GM18868 (cell line): ENCODE measurements at regions not wholly inside any gene's neighbourhood (a gene's known extent, or its start where the extent isn't known, plus 50 kb on each side); places are given as distances from the start of the nearest gene placed in this dataset.
"Not testable (repeated sequence)": the region's sequence is repeated elsewhere in the genome, so short reads cannot be mapped to it uniquely, and the experiment has no call there.

ENCODE experiments used
- ATAC-seq: cut with Tn5 transposase; IDR thresholded peaks from one replicate; pipeline ENCODE4 v1.9.1; 2021; ENCODE audit warnings: mild to moderate bottlenecking, moderate library complexity; ENCODE audit not compliant: unreplicated experiment

- ATAC-seq = no peak
Measured at GRCh38 chr1:79704067-79704466, 697.5 kb upstream of the ADGRL4 start.

- ATAC-seq = not testable (repeated sequence)
Measured at GRCh38 chr1:79702336-79702999, 695.9 kb upstream of the ADGRL4 start.

- ATAC-seq = no peak
Measured at GRCh38 chr1:79695138-79695537, 688.6 kb upstream of the ADGRL4 start.

GRCh38 chr1:79694241-79694640 is 687.7 kb upstream of the ADGRL4 start:
- no peak for ATAC-seq

GRCh38 chr1:79693441-79694114 is 687.0 kb upstream of the ADGRL4 start:
- ATAC-seq = no peak

GRCh38 chr1:79692519-79692918 is 686.0 kb upstream of the ADGRL4 start:
- ATAC-seq = no peak

- ATAC-seq = no peak
Measured at GRCh38 chr1:79688932-79689331, 682.4 kb upstream of the ADGRL4 start.

GRCh38 chr1:79683420-79683819 is 676.9 kb upstream of the ADGRL4 start:
- ATAC-seq = no peak

- ATAC-seq = no peak
Measured at GRCh38 chr1:79682478-79682877, 675.9 kb upstream of the ADGRL4 start.

GRCh38 chr1:79681382-79681781 is 674.9 kb upstream of the ADGRL4 start:
- ATAC-seq = no peak

GRCh38 chr1:79679916-79680315 is 673.4 kb upstream of the ADGRL4 start:
- ATAC-seq = no peak

- peak; percentile 69 for ATAC-seq
Measured at GRCh38 chr1:79667848-79668696, 661.5 kb upstream of the ADGRL4 start.

GRCh38 chr1:79667166-79667565 is 660.6 kb upstream of the ADGRL4 start:
- no peak for ATAC-seq

- ATAC-seq = no peak
Measured at GRCh38 chr1:79663916-79664315, 657.4 kb upstream of the ADGRL4 start.

- no peak for ATAC-seq
Measured at GRCh38 chr1:79662596-79662995, 656.1 kb upstream of the ADGRL4 start.

GRCh38 chr1:79660129-79660528 is 653.6 kb upstream of the ADGRL4 start:
- no peak for ATAC-seq

- no peak for ATAC-seq
Measured at GRCh38 chr1:79657951-79658658, 651.6 kb upstream of the ADGRL4 start.

GRCh38 chr1:79655876-79656275 is 649.3 kb upstream of the ADGRL4 start:
- ATAC-seq = no peak

- ATAC-seq = no peak
Measured at GRCh38 chr1:79652426-79652825, 645.9 kb upstream of the ADGRL4 start.

GRCh38 chr1:79648126-79648525 is 641.6 kb upstream of the ADGRL4 start:
- no peak for ATAC-seq

GRCh38 chr1:79646880-79647279 is 640.4 kb upstream of the ADGRL4 start:
- no peak for ATAC-seq
